ENCODE measurements at regions not wholly inside any gene's neighbourhood (a gene's known extent, or its start where the extent isn't known, plus 50 kb on each side); places are given as distances from the start of the nearest gene placed in this dataset.

- no peak overlapping the region for H3K27ac Mint-ChIP-seq (ENCODE audit: unreplicated experiment)
- DNase-seq, result no peak
- no peak for TF ChIP-seq CTCF (IDR thresholded peaks at IDR 0.05; ENCODE audit: partially characterized antibody, unreplicated experiment)
- H3K4me3 Mint-ChIP-seq (ENCODE audit: unreplicated experiment), result no peak overlapping the region
- no peaks in the 10 kb centered on the region for H3K4me1 Mint-ChIP-seq (ENCODE audit: low read depth, unreplicated experiment)
- H3K27me3 Mint-ChIP-seq (ENCODE audit: unreplicated experiment), result peaks cover 1% of the 10 kb centered on the region
- no peaks in the 10 kb centered on the region for H3K9me3 Mint-ChIP-seq (ENCODE audit: unreplicated experiment)
- peaks cover 11% of the 10 kb centered on the region for H3K36me3 Mint-ChIP-seq (ENCODE audit: unreplicated experiment)
Observed at GRCh38 chr3:187831125-187832051, 86.1 kb upstream of the BCL6 start.

GRCh38 chr3:187832202-187832601 lies 86.9 kb upstream of the BCL6 start:
- no peak for TF ChIP-seq CTCF (IDR thresholded peaks at IDR 0.05; ENCODE audit: partially characterized antibody, unreplicated experiment)
- no peak for DNase-seq
- Mint-ChIP-seq H3K4me1 (ENCODE audit: low read depth, unreplicated experiment) (no peaks in the 10 kb centered on the region), H3K9me3 (ENCODE audit: unreplicated experiment) (no peaks in the 10 kb centered on the region), H3K27ac (ENCODE audit: unreplicated experiment) (no peak overlapping the region), H3K36me3 (ENCODE audit: unreplicated experiment) (peaks cover 11% of the 10 kb centered on the region), H3K27me3 (ENCODE audit: unreplicated experiment) (peaks cover 1% of the 10 kb centered on the region), H3K4me3 (ENCODE audit: unreplicated experiment) (no peak overlapping the region)

GRCh38 chr3:187833375-187833774 lies 88.1 kb upstream of the BCL6 start:
- Mint-ChIP-seq H3K27ac (ENCODE audit: unreplicated experiment) (no peak overlapping the region), H3K27me3 (ENCODE audit: unreplicated experiment) (peaks cover 1% of the 10 kb centered on the region), H3K36me3 (ENCODE audit: unreplicated experiment) (peaks cover 11% of the 10 kb centered on the region), H3K4me1 (ENCODE audit: low read depth, unreplicated experiment) (no peaks in the 10 kb centered on the region), H3K9me3 (ENCODE audit: unreplicated experiment) (no peaks in the 10 kb centered on the region), H3K4me3 (ENCODE audit: unreplicated experiment) (no peak overlapping the region)
- TF ChIP-seq CTCF (IDR thresholded peaks at IDR 0.05; ENCODE audit: partially characterized antibody, unreplicated experiment), result no peak
- DNase-seq, result no peak

GRCh38 chr3:187833799-187834578 lies 88.7 kb upstream of the BCL6 start:
- TF ChIP-seq CTCF (IDR thresholded peaks at IDR 0.05; ENCODE audit: partially characterized antibody, unreplicated experiment), result no peak
- Mint-ChIP-seq H3K27me3 (ENCODE audit: unreplicated experiment) (peaks cover 1% of the 10 kb centered on the region), H3K4me3 (ENCODE audit: unreplicated experiment) (no peak overlapping the region), H3K27ac (ENCODE audit: unreplicated experiment) (no peak overlapping the region), H3K9me3 (ENCODE audit: unreplicated experiment) (no peaks in the 10 kb centered on the region), H3K36me3 (ENCODE audit: unreplicated experiment) (peaks cover 11% of the 10 kb centered on the region), H3K4me1 (ENCODE audit: low read depth, unreplicated experiment) (no peaks in the 10 kb centered on the region)
- DNase-seq, result no peak

All from glutamatergic neuron (in vitro differentiated cells).